OCI-LY7 (cell line): ENCODE measurements at regions not wholly inside any gene's neighbourhood (a gene's known extent, or its start where the extent isn't known, plus 50 kb on each side); places are given as distances from the start of the nearest gene placed in this dataset.

ENCODE experiments used
- EZH2phosphoT487 ChIP-seq: fragments of 200-600 bp; sonication (generic); IDR thresholded peaks from 2 replicates; pipeline ENCODE4 v1.6.1; 2018; ENCODE audit warnings: low read depth, borderline replicate concordance, mild to moderate bottlenecking, mixed run types, antibody characterized with exemption, low read length, moderate library complexity, mixed read lengths
- TF ChIP-seq, protein P1 (sequence below): fragments of 200-600 bp; sonication (generic); conservative IDR thresholded peaks from 2 replicates; pipeline ENCODE4 v1.5.1; 2014; ENCODE audit warnings: mild to moderate bottlenecking, antibody characterized with exemption, low read length, moderate library complexity, mixed read lengths

GRCh38 chr4:160498211-160498610, 1395.3 kb downstream of the RAPGEF2 start:
- TF ChIP-seq, protein P1, sequence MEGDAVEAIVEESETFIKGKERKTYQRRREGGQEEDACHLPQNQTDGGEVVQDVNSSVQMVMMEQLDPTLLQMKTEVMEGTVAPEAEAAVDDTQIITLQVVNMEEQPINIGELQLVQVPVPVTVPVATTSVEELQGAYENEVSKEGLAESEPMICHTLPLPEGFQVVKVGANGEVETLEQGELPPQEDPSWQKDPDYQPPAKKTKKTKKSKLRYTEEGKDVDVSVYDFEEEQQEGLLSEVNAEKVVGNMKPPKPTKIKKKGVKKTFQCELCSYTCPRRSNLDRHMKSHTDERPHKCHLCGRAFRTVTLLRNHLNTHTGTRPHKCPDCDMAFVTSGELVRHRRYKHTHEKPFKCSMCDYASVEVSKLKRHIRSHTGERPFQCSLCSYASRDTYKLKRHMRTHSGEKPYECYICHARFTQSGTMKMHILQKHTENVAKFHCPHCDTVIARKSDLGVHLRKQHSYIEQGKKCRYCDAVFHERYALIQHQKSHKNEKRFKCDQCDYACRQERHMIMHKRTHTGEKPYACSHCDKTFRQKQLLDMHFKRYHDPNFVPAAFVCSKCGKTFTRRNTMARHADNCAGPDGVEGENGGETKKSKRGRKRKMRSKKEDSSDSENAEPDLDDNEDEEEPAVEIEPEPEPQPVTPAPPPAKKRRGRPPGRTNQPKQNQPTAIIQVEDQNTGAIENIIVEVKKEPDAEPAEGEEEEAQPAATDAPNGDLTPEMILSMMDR, result no peak
- TF ChIP-seq EZH2phosphoT487, result no peak
